Esophagus (tissue), 2 donors: ENCODE measurements at regions not wholly inside any gene's neighbourhood (a gene's known extent, or its start where the extent isn't known, plus 50 kb on each side); places are given as distances from the start of the nearest gene placed in this dataset.

Experiments
- H3K27ac ChIP-seq, 2 donors: one replicate each; pipeline ENCODE4 v1.5.1; 2013; ENCODE audit warnings: low read depth in 2 of 2, mild to moderate bottlenecking in 2 of 2, inconsistent platforms in 1 of 2, low read length in 1 of 2, moderate library complexity in 1 of 2
- H3K27me3 ChIP-seq, 2 donors: one replicate each; pipeline ENCODE4 v1.6.1; 2013; ENCODE audit warnings: low read length in 2 of 2, control low read depth in 1 of 2, mild to moderate bottlenecking in 1 of 2; ENCODE audit not compliant: insufficient read depth in 2 of 2, control insufficient read depth in 1 of 2
- H3K36me3 ChIP-seq, 2 donors: one replicate each; pipeline ENCODE4 v1.6.1; 2013; ENCODE audit warnings: low read length in 1 of 2; ENCODE audit not compliant: control insufficient read depth in 2 of 2, insufficient read depth in 2 of 2
- H3K4me1 ChIP-seq, 2 donors: one replicate each; pipeline ENCODE4 v1.6.1; 2013; ENCODE audit warnings: low read length in 1 of 2; ENCODE audit not compliant: control insufficient read depth in 2 of 2, insufficient read depth in 2 of 2
- H3K4me3 ChIP-seq, 2 donors: one replicate each; pipeline ENCODE4 v1.5.1; 2013; ENCODE audit warnings: low read length in 2 of 2, mild to moderate bottlenecking in 2 of 2, low read depth in 1 of 2, moderate library complexity in 1 of 2
- H3K9me3 ChIP-seq, 2 donors: one replicate each; pipeline ENCODE4 v1.6.1; 2013; ENCODE audit warnings: mild to moderate bottlenecking in 2 of 2, low read depth in 1 of 2, low read length in 1 of 2, moderate library complexity in 1 of 2; ENCODE audit not compliant: control insufficient read depth in 2 of 2, insufficient read depth in 1 of 2
- WGBS, 2 donors: extraction: QIAGEN DNeasy Blood & Tissue Kit; methylation state at CpG; one replicate each; pipeline ENCODE4 v1.1.7; 2013; 5-methylcytosine and 5-hydroxymethylcytosine counted together
- donor health status: healthy with polysubstance abuse.
- donor health status: Bipolar disorder and iron deficiency.

GRCh38 chr14:34237677-34238076 is 224.4 kb downstream of the SPTSSA start:
- H3K4me3 ChIP-seq: no peak overlapping the region
- H3K9me3 ChIP-seq: no peaks in the 10 kb centered on the region
- H3K36me3 ChIP-seq: no peaks in the 10 kb centered on the region
- H3K27me3 ChIP-seq: no peaks in the 10 kb centered on the region
- H3K4me1 ChIP-seq: no peaks in the 10 kb centered on the region
- no peak overlapping the region for H3K27ac ChIP-seq
- 81 to 89% methylated on average over 2 of the region's 2 CpGs for WGBS, 2 donors

- Histone ChIP-seq H3K9me3 (no peaks in the 10 kb centered on the region), H3K36me3 (no peaks in the 10 kb centered on the region), H3K4me1 (no peaks in the 10 kb centered on the region), H3K4me3 (no peak overlapping the region), H3K27ac (no peak overlapping the region), H3K27me3 (no peaks in the 10 kb centered on the region)
- 46 to 53% methylated on average over 1 of the region's 1 CpG for WGBS, 2 donors
Observed at GRCh38 chr14:34237081-34237480, 225.0 kb downstream of the SPTSSA start.

GRCh38 chr14:34235643-34236300 is 226.3 kb downstream of the SPTSSA start:
- Histone ChIP-seq H3K27ac (no peak overlapping the region), H3K4me3 (no peak overlapping the region), H3K4me1 (peaks cover 0 to 4% of the 10 kb centered on the region in 2 donors), H3K36me3 (no peaks in the 10 kb centered on the region), H3K27me3 (no peaks in the 10 kb centered on the region), H3K9me3 (no peaks in the 10 kb centered on the region)
- WGBS, 2 donors: 61 to 62% methylated on average over 5 of the region's 5 CpGs

- no peaks in the 10 kb centered on the region for H3K9me3 ChIP-seq
- no peak overlapping the region for H3K4me3 ChIP-seq
- 69 to 89% methylated on average over 2 of the region's 2 CpGs for WGBS, 2 donors
- H3K36me3 ChIP-seq: no peaks in the 10 kb centered on the region
- no peak overlapping the region for H3K27ac ChIP-seq
- H3K4me1 ChIP-seq: peaks cover 0 to 4% of the 10 kb centered on the region in 2 donors
- H3K27me3 ChIP-seq: no peaks in the 10 kb centered on the region
Observed at GRCh38 chr14:34234258-34234657, 227.8 kb downstream of the SPTSSA start.

GRCh38 chr14:34233619-34234018 is 228.4 kb downstream of the SPTSSA start:
- 96 to 100% methylated on average over 1 of the region's 1 CpG for WGBS, 2 donors
- no peak overlapping the region for H3K4me3 ChIP-seq
- H3K27me3 ChIP-seq: no peaks in the 10 kb centered on the region
- no peak overlapping the region for H3K27ac ChIP-seq
- peaks cover 0 to 4% of the 10 kb centered on the region in 2 donors for H3K4me1 ChIP-seq
- no peaks in the 10 kb centered on the region for H3K36me3 ChIP-seq
- H3K9me3 ChIP-seq: no peaks in the 10 kb centered on the region

GRCh38 chr14:34232790-34233189 is 229.2 kb downstream of the SPTSSA start:
- H3K27me3 ChIP-seq: no peaks in the 10 kb centered on the region
- H3K4me3 ChIP-seq: no peak overlapping the region
- H3K36me3 ChIP-seq: no peaks in the 10 kb centered on the region
- H3K9me3 ChIP-seq: no peaks in the 10 kb centered on the region
- WGBS, 2 donors: 49 to 50% methylated on average over 2 of the region's 2 CpGs
- peaks cover 0 to 4% of the 10 kb centered on the region in 2 donors for H3K4me1 ChIP-seq
- H3K27ac ChIP-seq: no peak overlapping the region

DNA sequence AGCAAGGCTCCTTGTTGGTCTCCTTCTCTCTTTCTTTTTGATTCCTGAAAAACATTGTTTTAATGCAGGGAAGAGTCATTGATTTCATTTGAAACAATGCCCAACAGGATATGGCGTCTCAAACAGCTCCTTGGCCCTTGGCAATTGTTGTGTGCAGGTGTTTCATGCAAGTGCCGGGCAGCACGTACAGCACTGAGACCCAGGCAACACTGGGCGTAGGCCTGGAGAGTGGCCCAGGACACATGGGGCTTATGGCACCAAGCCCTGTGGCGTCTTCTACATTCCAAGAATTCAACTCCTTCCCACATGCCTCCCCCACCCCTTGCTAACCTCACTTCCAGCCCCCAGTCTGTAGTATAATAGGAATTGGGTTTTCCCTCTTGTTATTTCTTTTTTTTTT is 230.4 kb downstream of the SPTSSA start:
- Histone ChIP-seq H3K27me3 (no peaks in the 10 kb centered on the region), H3K36me3 (no peaks in the 10 kb centered on the region), H3K9me3 (no peaks in the 10 kb centered on the region), H3K4me1 (peaks cover 0 to 4% of the 10 kb centered on the region in 2 donors), H3K4me3 (no peak overlapping the region), H3K27ac (no peak overlapping the region)
- 38 to 43% methylated on average over 5 of the region's 5 CpGs for WGBS, 2 donors

DNA sequence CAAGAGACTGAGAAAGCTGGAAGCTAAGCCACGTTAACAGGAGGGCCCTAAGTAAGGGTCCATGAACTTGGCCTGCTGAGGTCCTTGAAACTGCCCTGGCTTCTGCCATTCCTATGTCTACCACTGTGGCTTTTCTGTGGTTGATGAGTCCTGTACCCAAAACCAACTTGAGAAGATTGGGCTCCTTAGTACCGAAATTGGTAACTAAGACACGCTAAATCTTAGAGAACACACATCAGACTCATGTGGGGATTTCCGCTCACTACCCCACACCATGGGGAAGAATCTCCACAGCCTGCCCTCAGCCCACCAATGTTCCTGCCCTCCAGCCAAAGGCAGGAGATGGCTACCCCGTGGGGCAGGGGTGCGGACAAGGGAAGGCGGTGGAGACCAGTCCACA is 232.9 kb downstream of the SPTSSA start:
- Histone ChIP-seq H3K9me3 (no peaks in the 10 kb centered on the region), H3K4me1 (peaks cover 0 to 4% of the 10 kb centered on the region in 2 donors), H3K36me3 (no peaks in the 10 kb centered on the region), H3K4me3 (no peak overlapping the region), H3K27ac (no peak overlapping the region), H3K27me3 (no peaks in the 10 kb centered on the region)
- 92 to 94% methylated on average over 7 of the region's 7 CpGs for WGBS, 2 donors

DNA sequence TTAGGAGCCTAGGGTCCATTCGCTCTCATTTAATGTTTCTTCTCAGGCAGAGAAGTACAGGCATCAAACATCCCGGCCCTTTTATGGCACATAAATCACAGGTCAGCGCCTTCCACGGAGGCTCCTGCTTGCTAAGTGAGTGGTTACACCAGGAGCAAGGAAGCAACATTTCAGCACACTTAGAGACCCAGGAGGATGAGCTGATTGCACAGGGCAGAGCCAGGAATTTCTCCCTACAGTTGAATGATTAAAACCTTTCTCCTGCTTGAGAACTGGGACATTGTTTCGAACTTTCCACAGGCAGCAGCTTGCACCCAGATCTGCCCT is 233.4 kb downstream of the SPTSSA start:
- Histone ChIP-seq H3K27ac (no peak overlapping the region), H3K4me3 (no peak overlapping the region), H3K36me3 (no peaks in the 10 kb centered on the region), H3K9me3 (no peaks in the 10 kb centered on the region), H3K27me3 (no peaks in the 10 kb centered on the region), H3K4me1 (peaks cover 0 to 4% of the 10 kb centered on the region in 2 donors)
- WGBS, 2 donors: 88 to 90% methylated on average over 5 of the region's 5 CpGs

DNA sequence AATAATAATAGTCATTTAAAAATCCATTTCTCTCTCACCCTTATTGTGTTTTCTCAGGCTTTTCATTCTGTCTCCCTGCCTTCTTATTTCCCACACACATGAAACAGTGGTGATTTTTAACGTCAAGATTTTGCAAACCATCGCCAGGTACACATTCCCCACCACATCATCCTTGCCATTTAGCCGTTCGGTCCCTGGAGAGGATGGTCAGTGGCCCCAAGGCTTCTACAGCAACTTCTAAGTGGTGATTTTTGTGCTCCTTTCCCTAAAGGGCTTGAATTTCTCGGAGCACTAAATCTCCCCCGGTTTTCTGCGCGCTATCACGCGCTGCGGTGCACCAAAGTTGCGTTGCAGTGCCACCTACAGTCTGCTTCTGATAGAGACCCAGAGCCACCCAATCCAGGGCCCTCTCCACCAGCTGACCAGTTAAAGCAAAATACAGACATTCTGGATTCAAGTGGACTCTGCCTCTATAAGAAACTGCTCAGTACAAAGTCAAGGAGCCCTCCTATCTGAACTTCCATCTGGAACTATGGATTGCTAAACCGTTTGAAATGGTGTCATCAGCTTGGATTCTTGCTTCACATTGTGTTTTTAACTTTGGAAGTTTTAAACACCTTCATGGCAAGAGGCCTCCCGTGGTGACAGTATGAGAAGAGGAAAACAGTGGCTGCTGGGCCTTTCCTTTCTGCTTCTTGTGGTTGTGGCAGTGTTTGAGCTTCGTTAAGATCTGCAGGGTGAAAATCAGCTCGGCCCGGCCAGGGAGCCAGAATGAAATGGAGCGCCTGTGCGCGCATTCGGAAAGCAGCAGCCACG is 234.0 kb downstream of the SPTSSA start:
- peaks cover 0 to 4% of the 10 kb centered on the region in 2 donors for H3K4me1 ChIP-seq
- no peaks in the 10 kb centered on the region for H3K36me3 ChIP-seq
- peak overlapping the region in 1 of 2 donors; percentile 13 for H3K4me3 ChIP-seq
- no peaks in the 10 kb centered on the region for H3K9me3 ChIP-seq
- WGBS, 2 donors: 37% methylated on average over 22 of the region's 22 CpGs
- no peak overlapping the region for H3K27ac ChIP-seq
- no peaks in the 10 kb centered on the region for H3K27me3 ChIP-seq
